ENCODE measurements at regions not wholly inside any gene's neighbourhood (a gene's known extent, or its start where the extent isn't known, plus 50 kb on each side); places are given as distances from the start of the nearest gene placed in this dataset.
"Not testable (repeated sequence)": the region's sequence is repeated elsewhere in the genome, so short reads cannot be mapped to it uniquely, and the experiment has no call there.

GRCh38 chr14:98218218-98218617 is 1053.8 kb downstream of the BCL11B start:
- no peaks in the 10 kb centered on the region for H3K27me3 Mint-ChIP-seq (ENCODE audit: unreplicated experiment)
- no peaks in the 10 kb centered on the region for H3K9me3 Mint-ChIP-seq (ENCODE audit: unreplicated experiment)

DNA sequence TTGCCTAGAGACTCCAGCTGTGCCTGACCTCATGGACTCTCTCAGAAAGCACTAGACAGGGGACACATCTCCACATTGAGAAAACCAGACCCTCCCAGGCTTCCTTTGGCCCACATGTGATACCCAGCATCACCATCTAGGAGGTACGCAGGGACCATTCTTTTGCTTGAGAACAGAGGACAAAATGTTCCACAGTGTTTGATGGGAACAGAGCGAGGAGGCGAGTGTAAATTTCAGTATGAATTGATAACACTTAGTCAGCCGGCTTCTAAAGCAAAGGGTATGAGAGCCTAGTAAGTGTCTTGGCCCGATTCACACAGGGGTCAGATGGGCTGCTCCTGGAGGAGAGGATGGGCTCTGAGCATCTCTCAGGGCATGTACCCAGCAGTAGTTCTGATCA is 1052.4 kb downstream of the BCL11B start:
- Mint-ChIP-seq H3K27me3 (ENCODE audit: unreplicated experiment) (no peaks in the 10 kb centered on the region), H3K36me3 (ENCODE audit: low read depth, unreplicated experiment) (no peaks in the 10 kb centered on the region), H3K9me3 (ENCODE audit: unreplicated experiment) (no peaks in the 10 kb centered on the region), H3K4me1 (ENCODE audit: unreplicated experiment) (no peaks in the 10 kb centered on the region), H3K4me3 (ENCODE audit: unreplicated experiment) (no peak overlapping the region), H3K27ac (ENCODE audit: unreplicated experiment) (no peak overlapping the region)
- TF ChIP-seq, protein P1, sequence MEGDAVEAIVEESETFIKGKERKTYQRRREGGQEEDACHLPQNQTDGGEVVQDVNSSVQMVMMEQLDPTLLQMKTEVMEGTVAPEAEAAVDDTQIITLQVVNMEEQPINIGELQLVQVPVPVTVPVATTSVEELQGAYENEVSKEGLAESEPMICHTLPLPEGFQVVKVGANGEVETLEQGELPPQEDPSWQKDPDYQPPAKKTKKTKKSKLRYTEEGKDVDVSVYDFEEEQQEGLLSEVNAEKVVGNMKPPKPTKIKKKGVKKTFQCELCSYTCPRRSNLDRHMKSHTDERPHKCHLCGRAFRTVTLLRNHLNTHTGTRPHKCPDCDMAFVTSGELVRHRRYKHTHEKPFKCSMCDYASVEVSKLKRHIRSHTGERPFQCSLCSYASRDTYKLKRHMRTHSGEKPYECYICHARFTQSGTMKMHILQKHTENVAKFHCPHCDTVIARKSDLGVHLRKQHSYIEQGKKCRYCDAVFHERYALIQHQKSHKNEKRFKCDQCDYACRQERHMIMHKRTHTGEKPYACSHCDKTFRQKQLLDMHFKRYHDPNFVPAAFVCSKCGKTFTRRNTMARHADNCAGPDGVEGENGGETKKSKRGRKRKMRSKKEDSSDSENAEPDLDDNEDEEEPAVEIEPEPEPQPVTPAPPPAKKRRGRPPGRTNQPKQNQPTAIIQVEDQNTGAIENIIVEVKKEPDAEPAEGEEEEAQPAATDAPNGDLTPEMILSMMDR (IDR thresholded peaks at IDR 0.05; ENCODE audit: unreplicated experiment) = no peak
- DNase-seq (ENCODE audit: low spot score) = no peak

More at GRCh38 chr14:98218218-98218617, 1053.8 kb downstream of the BCL11B start:
- Mint-ChIP-seq H3K4me1 (ENCODE audit: unreplicated experiment) (no peaks in the 10 kb centered on the region), H3K4me3 (ENCODE audit: unreplicated experiment) (no peak overlapping the region), H3K27ac (ENCODE audit: unreplicated experiment) (no peak overlapping the region), H3K36me3 (ENCODE audit: low read depth, unreplicated experiment) (no peaks in the 10 kb centered on the region)
- TF ChIP-seq, protein P1 (IDR thresholded peaks at IDR 0.05; ENCODE audit: unreplicated experiment) = no peak
- DNase-seq (ENCODE audit: low spot score) = no peak

DNA sequence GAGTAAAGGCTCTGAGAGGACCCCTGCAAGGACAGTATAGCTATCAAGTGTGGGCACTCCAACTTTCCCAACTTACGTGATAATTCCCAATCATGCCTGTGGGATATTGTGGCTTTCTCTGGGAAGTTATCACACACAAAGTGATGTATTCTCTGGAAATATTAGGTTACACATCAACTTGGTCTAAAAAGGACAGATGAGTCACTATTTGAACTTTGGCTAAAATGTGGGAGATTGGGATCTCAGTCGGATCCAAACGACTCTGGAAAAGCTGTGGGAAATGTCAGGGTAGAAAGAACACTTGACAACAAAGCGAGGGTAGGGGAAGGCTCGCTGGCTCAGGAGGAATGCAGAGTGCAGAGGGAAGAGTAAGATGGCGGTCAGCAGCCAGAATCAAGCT is 1048.9 kb downstream of the BCL11B start:
- no peaks in the 10 kb centered on the region for H3K4me1 Mint-ChIP-seq (ENCODE audit: unreplicated experiment)
- DNase-seq (ENCODE audit: low spot score) = no peak
- TF ChIP-seq, protein P1 (IDR thresholded peaks at IDR 0.05; ENCODE audit: unreplicated experiment) = no peak
- H3K4me3 Mint-ChIP-seq (ENCODE audit: unreplicated experiment) = no peak overlapping the region
- H3K36me3 Mint-ChIP-seq (ENCODE audit: low read depth, unreplicated experiment) = no peaks in the 10 kb centered on the region
- H3K27ac Mint-ChIP-seq (ENCODE audit: unreplicated experiment) = no peak overlapping the region
- no peaks in the 10 kb centered on the region for H3K9me3 Mint-ChIP-seq (ENCODE audit: unreplicated experiment)
- H3K27me3 Mint-ChIP-seq (ENCODE audit: unreplicated experiment) = no peaks in the 10 kb centered on the region

DNA sequence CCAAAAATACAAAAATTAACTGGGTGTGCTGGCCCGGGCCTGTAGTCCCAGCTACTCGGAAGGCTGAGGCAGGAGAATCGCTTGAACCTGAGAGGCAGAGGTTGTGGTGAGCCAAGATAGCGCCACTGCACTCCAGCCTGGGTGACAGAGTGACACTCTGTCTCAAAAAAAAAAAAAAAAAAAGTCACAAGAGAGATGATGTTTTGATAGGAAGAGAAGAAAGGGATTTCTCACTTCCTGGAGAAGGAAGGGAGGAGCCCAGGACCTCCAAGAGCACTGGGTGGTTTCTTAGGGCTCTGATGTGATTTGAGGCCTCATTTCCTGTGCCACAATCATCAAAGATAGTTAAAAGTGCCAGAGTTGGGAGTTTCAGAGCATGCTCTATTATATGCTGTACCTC is 1048.3 kb downstream of the BCL11B start:
- not testable (repeated sequence) for DNase-seq (ENCODE audit: low spot score); H3K27ac Mint-ChIP-seq (ENCODE audit: unreplicated experiment); H3K4me3 Mint-ChIP-seq (ENCODE audit: unreplicated experiment); H3K9me3 Mint-ChIP-seq (ENCODE audit: unreplicated experiment); H3K4me1 Mint-ChIP-seq (ENCODE audit: unreplicated experiment); H3K36me3 Mint-ChIP-seq (ENCODE audit: low read depth, unreplicated experiment); H3K27me3 Mint-ChIP-seq (ENCODE audit: unreplicated experiment)

- Mint-ChIP-seq H3K27me3 (ENCODE audit: unreplicated experiment) (no peaks in the 10 kb centered on the region), H3K9me3 (ENCODE audit: unreplicated experiment) (no peaks in the 10 kb centered on the region), H3K36me3 (ENCODE audit: low read depth, unreplicated experiment) (no peaks in the 10 kb centered on the region), H3K4me1 (ENCODE audit: unreplicated experiment) (peaks cover 2% of the 10 kb centered on the region), H3K4me3 (ENCODE audit: unreplicated experiment) (no peak overlapping the region), H3K27ac (ENCODE audit: unreplicated experiment) (no peak overlapping the region)
- TF ChIP-seq, protein P1 (IDR thresholded peaks at IDR 0.05; ENCODE audit: unreplicated experiment) = no peak
- no peak for DNase-seq (ENCODE audit: low spot score)
These were observed 1045.6 kb downstream of the BCL11B start for GRCh38 chr14:98226411-98226810.
